SK-N-SH (cell line): ENCODE measurements at regions not wholly inside any gene's neighbourhood (a gene's known extent, or its start where the extent isn't known, plus 50 kb on each side); places are given as distances from the start of the nearest gene placed in this dataset.

Source experiments
- CTCF ChIP-seq: fragments of 200-600 bp; sonication (generic); IDR thresholded peaks from 2 replicates; pipeline ENCODE4 v1.6.1; 2017; ENCODE audit warnings: antibody characterized with exemption, mild to moderate bottlenecking, moderate library complexity
- EZH2phosphoT487 ChIP-seq: fragments of 200-600 bp; sonication (generic); IDR thresholded peaks from 2 replicates; pipeline ENCODE4 v1.6.1; 2017; ENCODE audit warnings: low read depth, mixed run types, mild to moderate bottlenecking, antibody characterized with exemption, moderate library complexity, borderline replicate concordance
- GATA2 ChIP-seq: sonication (generic); formaldehyde crosslinking; IDR thresholded peaks from 2 replicates; pipeline ENCODE4 v1.5.0; 2020; ENCODE audit warnings: mild to moderate bottlenecking, missing genetic modification reagents
- SMC3 ChIP-seq: IDR thresholded peaks from 2 replicates; pipeline ENCODE4 v1.6.1; 2012; ENCODE audit warnings: low read depth, low read length, improper control_type of control experiment
- TEAD4 ChIP-seq: IDR thresholded peaks from 2 replicates; pipeline ENCODE4 v1.4.0; 2012; ENCODE audit warnings: mild to moderate bottlenecking, borderline replicate concordance; ENCODE audit not compliant: insufficient read depth

GRCh38 chr6:68476611-68477010, 158.5 kb upstream of the ADGRB3 start:
- TF ChIP-seq GATA2 (no peak), CTCF (no peak), EZH2phosphoT487 (no peak), TEAD4 (no peak), SMC3 (no peak)
